Right lobe of liver (tissue), 6 donors: ENCODE measurements at regions not wholly inside any gene's neighbourhood (a gene's known extent, or its start where the extent isn't known, plus 50 kb on each side); places are given as distances from the start of the nearest gene placed in this dataset.

Experiments used
- ATAC-seq, 4 donors: fragments of 200-7000 bp; cut with Tn5 transposase; one replicate each; pipeline ENCODE4 v1.9.1; 2020; ENCODE audit warnings: mild to moderate bottlenecking in 4 of 4, moderate library complexity in 4 of 4
- DNase-seq, 3 donors: peaks; one replicate each; pipeline ENCODE4 v3.0.0-alpha.2; 2020
- H3K27ac ChIP-seq, 3 donors: fragments of 200-600 bp; one replicate each; pipeline ENCODE4 v1.8.0; 2022
- H3K27me3 ChIP-seq, 2 donors: fragments of 200-600 bp; one replicate each; pipeline ENCODE4 v1.8.0; 2022
- H3K36me3 ChIP-seq, 4 donors: fragments of 200-600 bp; sonication (generic) in 1 of 4; one replicate each; pipeline versions ENCODE4 v1.5.1 to v1.8.0; 2017 to 2022; ENCODE audit warnings: control low read depth in 1 of 4
- H3K4me1 ChIP-seq, 4 donors: fragments of 200-600 bp; sonication (generic) in 1 of 4; one replicate each; pipeline versions ENCODE4 v1.5.1 to v1.8.0; 2017 to 2022; ENCODE audit warnings: control low read depth in 1 of 4
- H3K4me3 ChIP-seq, 3 donors: fragments of 200-600 bp; one replicate each; pipeline ENCODE4 v1.8.0; 2022
- H3K9me3 ChIP-seq, 4 donors: fragments of 200-600 bp; sonication (generic) in 1 of 4; one replicate each; pipeline versions ENCODE4 v1.5.1 to v1.8.0; 2017 to 2022; ENCODE audit warnings: control low read depth in 1 of 4
- CTCF ChIP-seq, 4 donors: fragments of 200-600 bp in 3 of 4; fragments of 450-650 bp in 1 of 4; IDR thresholded peaks; one replicate each; pipeline versions ENCODE4 v1.5.1 to v1.8.0; 2016 to 2022; ENCODE audit warnings: antibody characterized with exemption in 4 of 4, mild to moderate bottlenecking in 2 of 4
- POLR2A ChIP-seq: fragments of 450-650 bp; IDR thresholded peaks from one replicate; pipeline ENCODE4 v1.6.1; 2017; ENCODE audit warnings: antibody characterized with exemption, mild to moderate bottlenecking
- WGBS: methylation state at CpG from one replicate; pipeline ENCODE4 v1.1.6; 2018; ENCODE audit warnings: low coverage, low lambda C conversion rate; ENCODE audit not compliant: insufficient coverage; ENCODE audit errors: missing lambda C conversion rate; 5-methylcytosine and 5-hydroxymethylcytosine counted together
- intact Hi-C, 2 donors: fragments of 100-400 bp; cut with DNase I; formaldehyde crosslinking; loops; one replicate each; pipeline versions ENCODE4 v1.11.2 to v1.14.1; 2022
- donor health status: DM: no; HTN: yes; CAD: no.
- donor health status: DM: no; HTN: no; CAD: no.
- donor health status: DM: no; HTN: no; CAD: no.
- donor health status: DM: no; HTN: yes; CAD: no.
- donor health status: DM: no; HTN: yes; CAD: no.

GRCh38 chr11:69940246-69940610 lies 121.0 kb upstream of the FGF3 start:
- Histone ChIP-seq H3K27ac (peak overlapping the region; percentile 33 to 50 (median 46)), H3K27me3 (no peaks in the 10 kb centered on the region), H3K36me3 (no peaks in the 10 kb centered on the region), H3K4me3 (no peak overlapping the region), H3K9me3 (no peaks in the 10 kb centered on the region), H3K4me1 (peaks cover 0 to 4% (median 0%) of the 10 kb centered on the region in 4 donors)
- no peak for TF ChIP-seq CTCF (IDR thresholded peaks at IDR 0.05)
- DNase-seq (peak in 1 of 3 donors; percentile 35), ATAC-seq (peak in 1 of 4 donors; percentile 3)
- WGBS: 41% methylated on average over 3 of the region's 6 CpGs
- intact Hi-C loops: no loop called here

GRCh38 chr11:69941546-69942332 lies 122.5 kb upstream of the FGF3 start:
- H3K9me3 ChIP-seq: no peaks in the 10 kb centered on the region
- H3K4me3 ChIP-seq: no peak overlapping the region
- TF ChIP-seq POLR2A (no peak), CTCF (IDR thresholded peaks at IDR 0.05) (no peak)
- ATAC-seq (no peak), DNase-seq (peak in 1 of 3 donors; percentile 46)
- intact Hi-C loops: no loop called here
- peaks cover 0 to 4% (median 0%) of the 10 kb centered on the region in 4 donors for H3K4me1 ChIP-seq
- 85% methylated on average over 9 of the region's 15 CpGs for WGBS
- no peaks in the 10 kb centered on the region for H3K36me3 ChIP-seq
- H3K27ac ChIP-seq: no peak overlapping the region
- no peaks in the 10 kb centered on the region for H3K27me3 ChIP-seq

- Histone ChIP-seq H3K9me3 (no peaks in the 10 kb centered on the region), H3K4me1 (peaks cover 0 to 4% (median 0%) of the 10 kb centered on the region in 4 donors), H3K27ac (no peak overlapping the region), H3K4me3 (no peak overlapping the region), H3K36me3 (no peaks in the 10 kb centered on the region), H3K27me3 (no peaks in the 10 kb centered on the region)
- ATAC-seq (no peak), DNase-seq (peak in 1 of 3 donors; percentile 32)
- 68% methylated on average over 4 of the region's 9 CpGs for WGBS
- intact Hi-C loops: no loop called here
- TF ChIP-seq POLR2A (no peak), CTCF (IDR thresholded peaks at IDR 0.05) (no peak)
Observed at GRCh38 chr11:69942333-69942820, 123.2 kb upstream of the FGF3 start.

- Histone ChIP-seq H3K4me1 (peaks cover 0 to 4% (median 0%) of the 10 kb centered on the region in 4 donors), H3K36me3 (no peaks in the 10 kb centered on the region), H3K27me3 (no peaks in the 10 kb centered on the region), H3K9me3 (no peaks in the 10 kb centered on the region), H3K27ac (no peak overlapping the region), H3K4me3 (no peak overlapping the region)
- ATAC-seq: peak; percentile 83 to 88 (median 84)
- intact Hi-C loops: no loop called here
- peak in 2 of 3 donors; percentile 51 to 61 for DNase-seq
- WGBS: 10% methylated on average over 2 of the region's 6 CpGs
- TF ChIP-seq POLR2A (no peak), CTCF (IDR thresholded peaks at IDR 0.05) (peak; percentile 33 to 55 (median 47))
Observed at GRCh38 chr11:69943066-69943465, 123.8 kb upstream of the FGF3 start.
